Prostate gland (tissue), 2 donors: ENCODE measurements at regions not wholly inside any gene's neighbourhood (a gene's known extent, or its start where the extent isn't known, plus 50 kb on each side); places are given as distances from the start of the nearest gene placed in this dataset.
"Not testable (repeated sequence)": the region's sequence is repeated elsewhere in the genome, so short reads cannot be mapped to it uniquely, and the experiment has no call there.

ENCODE experiments used
- CTCF ChIP-seq, 4 experiments: fragments of 200-600 bp in 2 of 4; fragments of 450-650 bp in 2 of 4; sonication (generic) in 2 of 4; IDR thresholded peaks; 1 replicate in 3 of 4; 2 replicates in 1 of 4; pipeline ENCODE4 v1.5.1; 2016 to 2019; ENCODE audit warnings: antibody characterized with exemption in 4 of 4, mild to moderate bottlenecking in 2 of 4, moderate library complexity in 2 of 4
- POLR2A ChIP-seq: fragments of 450-650 bp; IDR thresholded peaks from one replicate; pipeline ENCODE4 v1.6.1; 2016; ENCODE audit warnings: antibody characterized with exemption, mild to moderate bottlenecking
- POLR2AphosphoS5 ChIP-seq: sonication (generic); formaldehyde crosslinking; IDR thresholded peaks from one replicate; pipeline ENCODE4 v1.6.1; 2017; ENCODE audit warnings: antibody characterized with exemption

DNA sequence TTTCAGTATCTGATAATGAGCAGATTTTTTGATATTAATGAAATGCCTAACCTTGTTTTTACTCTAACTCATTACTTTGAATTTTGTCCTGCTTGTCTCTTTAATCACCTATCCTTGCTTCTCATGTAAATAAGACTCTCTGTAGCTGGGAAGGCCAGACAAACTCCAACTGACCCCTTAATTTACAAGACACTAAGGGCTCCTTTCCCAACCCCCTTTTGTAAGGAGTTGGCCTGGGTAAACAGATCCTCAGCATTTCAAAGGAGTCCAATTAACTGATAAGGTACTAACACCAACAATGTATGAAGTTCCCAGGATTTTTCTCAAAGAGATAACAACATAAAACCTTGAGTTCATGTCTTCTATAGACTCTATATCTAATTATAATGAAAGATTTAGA lies 919.3 kb upstream of the AMELY start:
- not testable (repeated sequence) for TF ChIP-seq CTCF (IDR thresholded peaks at IDR 0.05); POLR2A; POLR2AphosphoS5
